DOHH2 (cell line): ENCODE measurements at regions not wholly inside any gene's neighbourhood (a gene's known extent, or its start where the extent isn't known, plus 50 kb on each side); places are given as distances from the start of the nearest gene placed in this dataset.

Experiments
- H3F3A ChIP-seq: fragments of 200-600 bp; sonication (generic), shearing (Covaris generic); 2 replicates; pipeline ENCODE4 v1.6.0; 2016; ENCODE audit warnings: antibody characterized with exemption, mild to moderate bottlenecking; ENCODE audit not compliant: control insufficient read depth, insufficient read depth
- H3K27ac ChIP-seq: fragments of 200-600 bp; sonication (generic); 2 replicates; pipeline ENCODE4 v1.5.1; 2014; ENCODE audit warnings: low read depth, mild to moderate bottlenecking, low read length, moderate library complexity
- H3K27me3 ChIP-seq: fragments of 200-600 bp; sonication (generic); 2 replicates; pipeline ENCODE4 v1.6.1; 2014; ENCODE audit warnings: mild to moderate bottlenecking, low read length, mixed read lengths; ENCODE audit not compliant: control insufficient read depth
- H3K36me3 ChIP-seq: fragments of 200-600 bp; sonication (generic); 2 replicates; pipeline ENCODE4 v1.6.1; 2014; ENCODE audit warnings: mild to moderate bottlenecking, low read length, moderate library complexity, mixed read lengths; ENCODE audit not compliant: control insufficient read depth
- H3K4me1 ChIP-seq: fragments of 200-600 bp; sonication (generic); 2 replicates; pipeline ENCODE4 v1.6.1; 2014; ENCODE audit warnings: mild to moderate bottlenecking, low read length, mixed read lengths; ENCODE audit not compliant: control insufficient read depth
- H3K4me2 ChIP-seq: fragments of 200-600 bp; sonication (generic); 2 replicates; pipeline ENCODE4 v1.6.0; 2014; ENCODE audit warnings: mild to moderate bottlenecking, low read length, moderate library complexity
- H3K4me3 ChIP-seq: fragments of 200-600 bp; sonication (generic); 2 replicates; pipeline ENCODE4 v1.5.1; 2014; ENCODE audit warnings: mild to moderate bottlenecking, low read length, mixed read lengths
- H3K79me2 ChIP-seq: fragments of 200-600 bp; sonication (generic); 2 replicates; pipeline ENCODE4 v1.6.1; 2014; ENCODE audit warnings: mild to moderate bottlenecking, low read length, mixed read lengths; ENCODE audit not compliant: control insufficient read depth
- H3K9me2 ChIP-seq: fragments of 200-600 bp; sonication (generic); replicated peaks from 2 replicates; pipeline ENCODE4 v1.6.1; 2014; ENCODE audit warnings: mild to moderate bottlenecking, low read length, mixed read lengths; ENCODE audit not compliant: control insufficient read depth
- H3K9me3 ChIP-seq: fragments of 200-600 bp; sonication (generic); 2 replicates; pipeline ENCODE4 v1.6.1; 2014; ENCODE audit warnings: antibody characterized with exemption, low read length, mixed read lengths; ENCODE audit not compliant: control insufficient read depth, insufficient read depth
- H4K20me1 ChIP-seq: fragments of 200-600 bp; sonication (generic); 2 replicates; pipeline ENCODE4 v1.6.0; 2014; ENCODE audit warnings: low read depth, mild to moderate bottlenecking, antibody characterized with exemption, low read length, moderate library complexity; ENCODE audit not compliant: control insufficient read depth, insufficient read depth
- CTCF ChIP-seq: fragments of 200-600 bp; sonication (generic); IDR thresholded peaks from one replicate; pipeline ENCODE4 v1.5.1; 2014; ENCODE audit warnings: antibody characterized with exemption, mild to moderate bottlenecking, low read depth, low read length; ENCODE audit not compliant: poor library complexity, severe bottlenecking
- EZH2phosphoT487 ChIP-seq: fragments of 200-600 bp; sonication (generic); IDR thresholded peaks from 2 replicates; pipeline ENCODE4 v1.6.1; 2017; ENCODE audit warnings: borderline replicate concordance, mild to moderate bottlenecking, antibody characterized with exemption, low read length, moderate library complexity, mixed read lengths

- Histone ChIP-seq H3K4me1 (no peaks in the 10 kb centered on the region), H3K79me2 (no peaks in the 10 kb centered on the region), H3K27ac (no peak overlapping the region), H3K4me3 (no peak overlapping the region), H4K20me1 (no peaks in the 10 kb centered on the region), H3K36me3 (no peaks in the 10 kb centered on the region), H3K9me3 (peaks cover 2% of the 10 kb centered on the region; the same call in 1 of the 2 replicates), H3K4me2 (no peak overlapping the region), H3K9me2 (no peaks in the 10 kb centered on the region; the same call in 1 of the 2 replicates), H3K27me3 (no peaks in the 10 kb centered on the region), H3F3A (no peaks in the 10 kb centered on the region)
- TF ChIP-seq EZH2phosphoT487 (no peak), CTCF (no peak)
Observed at GRCh38 chr2:5898667-5899066, 206.5 kb downstream of the SOX11 start.

- no peaks in the 10 kb centered on the region for H3K36me3 ChIP-seq
- H3K79me2 ChIP-seq: no peaks in the 10 kb centered on the region
- TF ChIP-seq CTCF (no peak), EZH2phosphoT487 (no peak)
- no peaks in the 10 kb centered on the region for H4K20me1 ChIP-seq
- H3F3A ChIP-seq: no peaks in the 10 kb centered on the region
- no peak overlapping the region for H3K4me3 ChIP-seq
- H3K27ac ChIP-seq: no peak overlapping the region
- H3K9me3 ChIP-seq: no peaks in the 10 kb centered on the region
- H3K4me1 ChIP-seq: no peaks in the 10 kb centered on the region
- no peaks in the 10 kb centered on the region for H3K9me2 ChIP-seq
- H3K4me2 ChIP-seq: no peak overlapping the region
- no peaks in the 10 kb centered on the region for H3K27me3 ChIP-seq
Observed at GRCh38 chr2:5905661-5906060, 213.5 kb downstream of the SOX11 start.

GRCh38 chr2:5908071-5908470 lies 215.9 kb downstream of the SOX11 start:
- Histone ChIP-seq H3K9me2 (no peaks in the 10 kb centered on the region), H4K20me1 (no peaks in the 10 kb centered on the region), H3K4me2 (no peak overlapping the region), H3K27ac (no peak overlapping the region), H3K4me3 (no peak overlapping the region), H3K36me3 (no peaks in the 10 kb centered on the region), H3K9me3 (no peaks in the 10 kb centered on the region), H3F3A (no peaks in the 10 kb centered on the region), H3K4me1 (no peaks in the 10 kb centered on the region), H3K79me2 (no peaks in the 10 kb centered on the region), H3K27me3 (no peaks in the 10 kb centered on the region)
- TF ChIP-seq EZH2phosphoT487 (no peak), CTCF (no peak)

GRCh38 chr2:5911718-5912117 lies 219.5 kb downstream of the SOX11 start:
- Histone ChIP-seq H3F3A (no peaks in the 10 kb centered on the region), H3K27me3 (no peaks in the 10 kb centered on the region), H3K4me2 (no peak overlapping the region), H3K9me3 (no peaks in the 10 kb centered on the region), H3K79me2 (no peaks in the 10 kb centered on the region), H3K36me3 (no peaks in the 10 kb centered on the region), H3K4me1 (no peaks in the 10 kb centered on the region), H3K9me2 (no peaks in the 10 kb centered on the region), H3K27ac (no peak overlapping the region), H3K4me3 (no peak overlapping the region), H4K20me1 (no peaks in the 10 kb centered on the region)
- TF ChIP-seq CTCF: no peak
- no peak for TF ChIP-seq EZH2phosphoT487
